WTC11 (cell line): ENCODE measurements at regions not wholly inside any gene's neighbourhood (a gene's known extent, or its start where the extent isn't known, plus 50 kb on each side); places are given as distances from the start of the nearest gene placed in this dataset.

Experiments used
- E2F1 ChIP-seq: sonication (generic); formaldehyde crosslinking; IDR thresholded peaks from 2 replicates; pipeline ENCODE4 v1.8.0; 2022; ENCODE audit warnings: mild to moderate bottlenecking, missing genetic modification reagents
- PRDM15 ChIP-seq: sonication (generic); formaldehyde crosslinking; IDR thresholded peaks from 2 replicates; pipeline ENCODE4 v1.8.0; 2022; ENCODE audit warnings: missing genetic modification reagents
- SP1 ChIP-seq: sonication (generic); formaldehyde crosslinking; conservative IDR thresholded peaks from 2 replicates; pipeline ENCODE4 v1.8.1; 2022; ENCODE audit warnings: missing genetic modification reagents
- USF1 ChIP-seq: sonication (generic); formaldehyde crosslinking; IDR thresholded peaks from 2 replicates; pipeline ENCODE4 v1.8.0; 2022; ENCODE audit warnings: mild to moderate bottlenecking, missing genetic modification reagents
- ZNF121 ChIP-seq: sonication (generic); formaldehyde crosslinking; IDR thresholded peaks from 2 replicates; pipeline ENCODE4 v1.8.0; 2023; ENCODE audit warnings: missing genetic modification reagents
- TF ChIP-seq, protein P1 (sequence below): fragments of 200-600 bp; IDR thresholded peaks from 2 replicates; pipeline ENCODE4 v1.8.0; 2022; ENCODE audit warnings: antibody characterized with exemption
- TF ChIP-seq, protein P2 (sequence below): fragments of 250-450 bp; sonication (Bioruptor Pico); IDR thresholded peaks from 2 replicates; pipeline ENCODE4 v1.9.0; 2021; ENCODE audit warnings: mild to moderate bottlenecking
- TF ChIP-seq, protein P3 (sequence below): sonication (generic); formaldehyde crosslinking; IDR thresholded peaks from 2 replicates; pipeline ENCODE4 v1.8.0; 2022; ENCODE audit warnings: mild to moderate bottlenecking, missing genetic modification reagents
- TF ChIP-seq, protein P4 (sequence below): sonication (generic); formaldehyde crosslinking; IDR thresholded peaks from 2 replicates; pipeline ENCODE4 v1.8.1; 2023; ENCODE audit warnings: mild to moderate bottlenecking, missing genetic modification reagents, moderate library complexity

GRCh38 chr3:106341586-106342162 is 472.9 kb upstream of the CBLB start:
- TF ChIP-seq USF1 (CRISPR knock-in tag) (no peak), ZNF121 (CRISPR knock-in tag) (no peak), E2F1 (CRISPR knock-in tag) (no peak), PRDM15 (CRISPR knock-in tag) (no peak), SP1 (CRISPR knock-in tag) (no peak)
- TF ChIP-seq, protein P1, sequence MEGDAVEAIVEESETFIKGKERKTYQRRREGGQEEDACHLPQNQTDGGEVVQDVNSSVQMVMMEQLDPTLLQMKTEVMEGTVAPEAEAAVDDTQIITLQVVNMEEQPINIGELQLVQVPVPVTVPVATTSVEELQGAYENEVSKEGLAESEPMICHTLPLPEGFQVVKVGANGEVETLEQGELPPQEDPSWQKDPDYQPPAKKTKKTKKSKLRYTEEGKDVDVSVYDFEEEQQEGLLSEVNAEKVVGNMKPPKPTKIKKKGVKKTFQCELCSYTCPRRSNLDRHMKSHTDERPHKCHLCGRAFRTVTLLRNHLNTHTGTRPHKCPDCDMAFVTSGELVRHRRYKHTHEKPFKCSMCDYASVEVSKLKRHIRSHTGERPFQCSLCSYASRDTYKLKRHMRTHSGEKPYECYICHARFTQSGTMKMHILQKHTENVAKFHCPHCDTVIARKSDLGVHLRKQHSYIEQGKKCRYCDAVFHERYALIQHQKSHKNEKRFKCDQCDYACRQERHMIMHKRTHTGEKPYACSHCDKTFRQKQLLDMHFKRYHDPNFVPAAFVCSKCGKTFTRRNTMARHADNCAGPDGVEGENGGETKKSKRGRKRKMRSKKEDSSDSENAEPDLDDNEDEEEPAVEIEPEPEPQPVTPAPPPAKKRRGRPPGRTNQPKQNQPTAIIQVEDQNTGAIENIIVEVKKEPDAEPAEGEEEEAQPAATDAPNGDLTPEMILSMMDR = no peak
- TF ChIP-seq, protein P2, sequence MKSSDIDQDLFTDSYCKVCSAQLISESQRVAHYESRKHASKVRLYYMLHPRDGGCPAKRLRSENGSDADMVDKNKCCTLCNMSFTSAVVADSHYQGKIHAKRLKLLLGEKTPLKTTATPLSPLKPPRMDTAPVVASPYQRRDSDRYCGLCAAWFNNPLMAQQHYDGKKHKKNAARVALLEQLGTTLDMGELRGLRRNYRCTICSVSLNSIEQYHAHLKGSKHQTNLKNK (CRISPR knock-in tag) = no peak
- TF ChIP-seq, protein P3, sequence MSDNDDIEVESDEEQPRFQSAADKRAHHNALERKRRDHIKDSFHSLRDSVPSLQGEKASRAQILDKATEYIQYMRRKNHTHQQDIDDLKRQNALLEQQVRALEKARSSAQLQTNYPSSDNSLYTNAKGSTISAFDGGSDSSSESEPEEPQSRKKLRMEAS (CRISPR knock-in tag) = no peak
- TF ChIP-seq, protein P4, sequence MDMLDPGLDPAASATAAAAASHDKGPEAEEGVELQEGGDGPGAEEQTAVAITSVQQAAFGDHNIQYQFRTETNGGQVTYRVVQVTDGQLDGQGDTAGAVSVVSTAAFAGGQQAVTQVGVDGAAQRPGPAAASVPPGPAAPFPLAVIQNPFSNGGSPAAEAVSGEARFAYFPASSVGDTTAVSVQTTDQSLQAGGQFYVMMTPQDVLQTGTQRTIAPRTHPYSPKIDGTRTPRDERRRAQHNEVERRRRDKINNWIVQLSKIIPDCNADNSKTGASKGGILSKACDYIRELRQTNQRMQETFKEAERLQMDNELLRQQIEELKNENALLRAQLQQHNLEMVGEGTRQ (CRISPR knock-in tag) = no peak
